Thyroid gland (tissue), 4 donors: ENCODE measurements at regions not wholly inside any gene's neighbourhood (a gene's known extent, or its start where the extent isn't known, plus 50 kb on each side); places are given as distances from the start of the nearest gene placed in this dataset.

Experiments used
- DNase-seq, 2 donors: peaks; one replicate each; pipeline ENCODE4 v3.0.0-alpha.2; 2019
- H3K27ac ChIP-seq, 3 donors: fragments of 200-600 bp; sonication (generic); 1 replicate in 2 of 3; 2 replicates in 1 of 3; pipeline ENCODE4 v1.5.1; 2016 to 2019; ENCODE audit warnings: mild to moderate bottlenecking in 1 of 3, moderate library complexity in 1 of 3
- H3K27me3 ChIP-seq: fragments of 200-600 bp; sonication (generic); one replicate; pipeline ENCODE4 v1.5.1; 2019
- H3K36me3 ChIP-seq, 2 donors: fragments of 200-600 bp; sonication (generic); one replicate each; pipeline ENCODE4 v1.5.1; 2016 to 2019
- H3K4me1 ChIP-seq, 2 donors: fragments of 200-600 bp; sonication (generic); one replicate each; pipeline ENCODE4 v1.5.1; 2017 to 2019
- H3K4me3 ChIP-seq, 3 donors: fragments of 200-600 bp; sonication (generic); replicated peaks in 1 of 3; 1 replicate in 2 of 3; 2 replicates in 1 of 3; pipeline ENCODE4 v1.5.1; 2016; ENCODE audit warnings: mild to moderate bottlenecking in 1 of 3
- H3K9me3 ChIP-seq: fragments of 200-600 bp; sonication (generic); one replicate; pipeline ENCODE4 v1.5.1; 2017
- CTCF ChIP-seq, 6 experiments: fragments of 200-600 bp in 3 of 6; fragments of 450-650 bp in 3 of 6; sonication (generic) in 3 of 6; IDR thresholded peaks; one replicate each; pipeline ENCODE4 v1.5.1; 2016 to 2019; ENCODE audit warnings: antibody characterized with exemption in 6 of 6, mild to moderate bottlenecking in 2 of 6, inconsistent platforms in 1 of 6, moderate library complexity in 1 of 6
- POLR2A ChIP-seq, 2 donors: fragments of 450-650 bp; IDR thresholded peaks; one replicate each; pipeline ENCODE4 v1.6.1; 2017; ENCODE audit warnings: antibody characterized with exemption in 2 of 2, mild to moderate bottlenecking in 2 of 2, moderate library complexity in 1 of 2
- WGBS, 2 donors: methylation state at CpG; one replicate each; pipeline ENCODE4 v1.1.5; 2017; 5-methylcytosine and 5-hydroxymethylcytosine counted together
- intact Hi-C: fragments of 100-400 bp; cut with DNase I; formaldehyde crosslinking; loops from one replicate; pipeline ENCODE4 v1.15.1; 2023

GRCh38 chr7:124553502-124553901 is 212.1 kb downstream of the GPR37 start:
- no peak for DNase-seq
- Histone ChIP-seq H3K9me3 (no peaks in the 10 kb centered on the region), H3K4me3 (no peak overlapping the region), H3K4me1 (no peaks in the 10 kb centered on the region), H3K36me3 (no peaks in the 10 kb centered on the region), H3K27me3 (no peaks in the 10 kb centered on the region), H3K27ac (no peak overlapping the region)
- intact Hi-C loops = no loop called here
- WGBS, 2 donors = 72 to 79% methylated on average over 4 of the region's 4 CpGs
- TF ChIP-seq CTCF (IDR thresholded peaks at IDR 0.05) (no peak), POLR2A (IDR thresholded peaks at IDR 0.05) (no peak)

- no peak overlapping the region for H3K27ac ChIP-seq
- 77 to 84% methylated on average over 2 of the region's 2 CpGs for WGBS, 2 donors
- intact Hi-C loops = no loop called here
- H3K9me3 ChIP-seq = no peaks in the 10 kb centered on the region
- H3K4me1 ChIP-seq = no peaks in the 10 kb centered on the region
- H3K4me3 ChIP-seq = no peak overlapping the region
- DNase-seq = no peak
- H3K36me3 ChIP-seq = no peaks in the 10 kb centered on the region
- no peak for TF ChIP-seq POLR2A (IDR thresholded peaks at IDR 0.05)
- no peaks in the 10 kb centered on the region for H3K27me3 ChIP-seq
Observed at GRCh38 chr7:124552217-124552616, 213.4 kb downstream of the GPR37 start.

GRCh38 chr7:124550036-124550435 is 215.6 kb downstream of the GPR37 start:
- H3K27ac ChIP-seq = no peak overlapping the region
- H3K4me1 ChIP-seq = no peaks in the 10 kb centered on the region
- 72 to 74% methylated on average over 1 of the region's 1 CpG for WGBS, 2 donors
- no peak overlapping the region for H3K4me3 ChIP-seq
- no peak for DNase-seq
- intact Hi-C loops = no loop called here
- TF ChIP-seq POLR2A (IDR thresholded peaks at IDR 0.05) (no peak), CTCF (IDR thresholded peaks at IDR 0.05) (no peak)
- H3K9me3 ChIP-seq = no peaks in the 10 kb centered on the region
- no peaks in the 10 kb centered on the region for H3K27me3 ChIP-seq
- H3K36me3 ChIP-seq = no peaks in the 10 kb centered on the region

GRCh38 chr7:124542476-124542875 is 223.1 kb downstream of the GPR37 start:
- Histone ChIP-seq H3K4me3 (no peak overlapping the region), H3K27ac (no peak overlapping the region), H3K36me3 (no peaks in the 10 kb centered on the region), H3K9me3 (no peaks in the 10 kb centered on the region), H3K4me1 (no peaks in the 10 kb centered on the region), H3K27me3 (no peaks in the 10 kb centered on the region)
- intact Hi-C loops = no loop called here
- 85 to 95% methylated on average over 1 of the region's 1 CpG for WGBS, 2 donors
- TF ChIP-seq POLR2A (IDR thresholded peaks at IDR 0.05) = no peak
- no peak for TF ChIP-seq CTCF (IDR thresholded peaks at IDR 0.05)
- no peak for DNase-seq

DNA sequence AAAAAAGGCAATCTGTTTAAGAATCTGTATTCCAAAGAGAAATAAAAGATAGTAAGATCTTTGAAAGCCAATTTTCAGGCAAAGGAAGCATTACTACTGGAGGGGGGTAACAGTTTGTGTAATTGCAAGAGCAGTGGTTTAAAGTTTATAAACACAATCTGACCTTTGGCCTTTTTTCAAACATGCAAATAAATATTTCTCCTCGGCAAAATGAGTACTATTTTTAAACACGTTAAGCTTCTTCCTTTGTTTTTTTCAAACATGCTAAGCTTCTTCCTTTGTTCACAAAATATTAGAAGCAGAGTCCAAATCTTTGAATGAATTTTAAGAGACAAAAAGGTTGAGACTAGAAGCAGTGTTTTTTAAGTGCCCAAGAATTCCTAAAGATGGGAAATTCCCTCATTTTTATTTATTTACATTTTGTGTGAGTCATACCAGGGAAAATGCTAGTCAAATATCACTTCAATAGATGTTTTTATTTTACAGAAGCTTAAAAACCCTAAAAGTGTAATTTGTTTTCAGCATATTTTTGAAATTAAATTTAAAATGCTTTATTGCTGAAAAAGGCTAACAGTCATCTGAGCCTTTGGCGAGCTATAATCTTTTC is 229.3 kb downstream of the GPR37 start:
- no peak for TF ChIP-seq POLR2A (IDR thresholded peaks at IDR 0.05)
- TF ChIP-seq CTCF (IDR thresholded peaks at IDR 0.05) = no peak
- no peak for DNase-seq
- Histone ChIP-seq H3K27me3 (no peaks in the 10 kb centered on the region), H3K4me3 (no peak overlapping the region), H3K9me3 (no peaks in the 10 kb centered on the region), H3K36me3 (no peaks in the 10 kb centered on the region), H3K4me1 (no peaks in the 10 kb centered on the region), H3K27ac (no peak overlapping the region)
- intact Hi-C loops = no loop called here
- WGBS, 2 donors = 59 to 63% methylated on average over 3 of the region's 3 CpGs

DNA sequence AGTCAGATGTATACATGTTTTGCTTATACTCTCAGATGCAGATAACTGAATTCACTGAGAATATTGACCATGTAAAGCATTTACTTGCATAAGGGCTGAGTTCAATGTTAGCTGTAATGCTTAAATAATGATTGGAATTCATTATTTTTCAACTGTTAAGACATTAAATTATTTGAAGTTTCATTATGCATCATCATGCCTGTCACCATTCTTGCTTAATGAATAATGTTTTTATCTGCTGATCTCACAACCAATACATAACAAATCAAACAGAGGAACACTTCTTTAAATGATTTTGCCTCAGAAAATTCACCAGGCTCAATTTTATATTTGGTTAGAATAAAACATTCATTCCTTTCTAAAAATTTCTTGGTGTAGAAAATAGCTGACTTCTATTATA is 233.4 kb downstream of the GPR37 start:
- Histone ChIP-seq H3K36me3 (no peaks in the 10 kb centered on the region), H3K4me3 (no peak overlapping the region), H3K27ac (no peak overlapping the region), H3K9me3 (no peaks in the 10 kb centered on the region), H3K4me1 (no peaks in the 10 kb centered on the region), H3K27me3 (no peaks in the 10 kb centered on the region)
- no peak for DNase-seq
- intact Hi-C loops = no loop called here
- no peak for TF ChIP-seq POLR2A (IDR thresholded peaks at IDR 0.05)
- TF ChIP-seq CTCF (IDR thresholded peaks at IDR 0.05) = no peak
